Naive thymus-derived CD8-positive, alpha-beta T cell (primary cell): ENCODE measurements at regions not wholly inside any gene's neighbourhood (a gene's known extent, or its start where the extent isn't known, plus 50 kb on each side); places are given as distances from the start of the nearest gene placed in this dataset.
"Not testable (repeated sequence)": the region's sequence is repeated elsewhere in the genome, so short reads cannot be mapped to it uniquely, and the experiment has no call there.

ENCODE experiments used
- ATAC-seq, 2 donors: fragments of 150-1000 bp; cut with Tn5 transposase in 1 of 2; sonication (Bioruptor Pico), chemical (Tn5 transposase) in 1 of 2; 1 replicate in 1 of 2; 2 replicates in 1 of 2; pipeline ENCODE4 v1.10.0; 2021; ENCODE audit warnings: mild to moderate bottlenecking in 2 of 2, moderate library complexity in 2 of 2
- POLR2A ChIA-PET: fragments of 350-600 bp; sonication (Branson Sonifier 250); formaldehyde crosslinking; loops from one replicate; lab custom pipeline; 2021; ENCODE audit warnings: antibody characterized with exemption; lab: Charles Lee
- DNase-seq, 10 donors: peaks; one replicate each; pipeline versions ENCODE4 v3.0.0 to v3.0.0-alpha.2; 2020 to 2022
- H3K27ac Mint-ChIP-seq, 10 donors: one replicate each; pipeline ENCODE4 v1.8.0; 2020 to 2022; ENCODE audit warnings: mild to moderate bottlenecking in 10 of 10, mixed read lengths in 10 of 10, moderate library complexity in 4 of 10, inconsistent platforms in 1 of 10
- H3K27me3 Mint-ChIP-seq, 5 donors: one replicate each; pipeline ENCODE4 v1.8.0; 2021 to 2022; ENCODE audit warnings: mixed read lengths in 5 of 5
- H3K36me3 Mint-ChIP-seq, 3 donors: one replicate each; pipeline ENCODE4 v1.8.0; 2020 to 2022; ENCODE audit warnings: mixed read lengths in 3 of 3, mild to moderate bottlenecking in 2 of 3, inconsistent platforms in 1 of 3
- H3K4me1 Mint-ChIP-seq, 4 donors: one replicate each; pipeline ENCODE4 v1.8.0; 2021 to 2022; ENCODE audit warnings: mixed read lengths in 4 of 4
- H3K4me3 Mint-ChIP-seq, 10 donors: one replicate each; pipeline ENCODE4 v1.8.0; 2020 to 2022; ENCODE audit warnings: mild to moderate bottlenecking in 10 of 10, mixed read lengths in 10 of 10, moderate library complexity in 6 of 10, inconsistent platforms in 1 of 10
- H3K9me3 Mint-ChIP-seq, 9 donors: one replicate each; pipeline ENCODE4 v1.8.0; 2020 to 2022; ENCODE audit warnings: mixed read lengths in 9 of 9, mild to moderate bottlenecking in 3 of 9, inconsistent platforms in 1 of 9, moderate library complexity in 1 of 9

DNA sequence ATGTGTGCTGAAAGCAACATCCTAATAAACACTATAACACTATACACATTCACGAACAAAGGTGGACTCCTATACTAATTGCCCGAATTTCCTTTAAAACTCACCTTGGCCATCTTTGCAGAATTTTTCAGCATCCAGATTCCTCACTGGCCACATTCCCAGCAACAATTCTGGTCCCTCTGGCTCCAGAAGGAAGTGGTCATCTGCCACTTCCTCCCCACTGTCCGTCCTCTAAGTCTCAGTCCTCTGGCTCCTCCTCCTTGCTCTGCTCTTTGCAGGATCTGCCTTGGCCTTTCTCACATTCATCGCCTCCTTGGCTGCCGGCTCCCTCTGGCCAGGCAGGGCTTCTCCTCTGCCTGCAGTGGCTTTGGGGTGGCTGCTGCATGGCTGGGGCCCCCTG lies 426.0 kb downstream of the FUT8 start:
- DNase-seq (no peak), ATAC-seq (no peak)
- peaks cover 37 to 91% (median 71%) of the 10 kb centered on the region in 4 donors for H3K4me1 Mint-ChIP-seq
- H3K4me3 Mint-ChIP-seq: peak overlapping the region in 6 of 10 donors; percentile 7 to 75 (median 36)
- H3K27me3 Mint-ChIP-seq: no peaks in the 10 kb centered on the region
- H3K36me3 Mint-ChIP-seq: no peaks in the 10 kb centered on the region
- POLR2A ChIA-PET: interaction anchor here (3.0 kb wide), 1 partner anchor 8 kb away, joined by 14 read pairs; no protein-coding TSS in a partner anchor
- H3K9me3 Mint-ChIP-seq: peaks cover 0 to 5% (median 0%) of the 10 kb centered on the region in 9 donors
- peak overlapping the region in 5 of 10 donors; percentile 70 to 87 (median 74) for H3K27ac Mint-ChIP-seq

DNA sequence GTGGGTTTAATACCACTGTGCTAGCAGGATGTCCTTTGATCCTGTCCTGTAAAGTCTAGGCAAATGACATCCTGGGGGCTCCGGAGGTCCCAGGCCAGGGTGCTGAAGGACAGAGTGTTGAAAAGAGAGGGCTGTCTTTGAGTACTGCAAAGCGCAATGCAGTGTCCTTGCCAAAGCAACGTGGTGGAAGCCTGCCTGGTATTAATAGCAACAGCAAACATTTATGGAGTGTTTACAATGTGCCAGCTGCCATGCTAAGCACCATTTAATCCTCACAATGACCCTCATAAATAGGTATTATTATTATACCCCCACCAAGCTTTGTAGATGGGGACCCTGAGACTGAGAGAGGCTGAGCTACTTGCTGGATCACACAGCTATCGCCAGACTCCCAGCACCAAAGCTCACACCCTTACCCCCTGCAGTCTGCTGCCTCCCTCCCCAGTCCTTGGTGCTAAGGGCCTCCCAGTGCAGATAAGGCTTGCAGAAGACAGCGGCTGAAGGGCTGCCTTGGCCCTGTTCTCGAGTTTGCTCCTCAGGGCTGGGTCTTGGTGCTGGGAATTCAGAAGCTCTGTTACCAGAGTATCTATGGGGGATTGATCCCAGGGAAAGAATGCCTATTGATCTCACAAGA lies 427.7 kb downstream of the FUT8 start:
- Mint-ChIP-seq H3K27ac (peak overlapping the region in 5 of 10 donors; percentile 32 to 88 (median 44)), H3K4me1 (peaks cover 43 to 88% (median 76%) of the 10 kb centered on the region in 4 donors), H3K27me3 (no peaks in the 10 kb centered on the region), H3K36me3 (no peaks in the 10 kb centered on the region), H3K4me3 (peak overlapping the region in 5 of 10 donors; percentile 24 to 53 (median 30)), H3K9me3 (peaks cover 0 to 5% (median 0%) of the 10 kb centered on the region in 9 donors)
- ATAC-seq (no peak), DNase-seq (no peak)
- POLR2A ChIA-PET: interaction anchor here (1.1 kb wide), 1 partner anchor 428 kb away, joined by 3 read pairs; the partner anchor contains the start of gene FUT8

DNA sequence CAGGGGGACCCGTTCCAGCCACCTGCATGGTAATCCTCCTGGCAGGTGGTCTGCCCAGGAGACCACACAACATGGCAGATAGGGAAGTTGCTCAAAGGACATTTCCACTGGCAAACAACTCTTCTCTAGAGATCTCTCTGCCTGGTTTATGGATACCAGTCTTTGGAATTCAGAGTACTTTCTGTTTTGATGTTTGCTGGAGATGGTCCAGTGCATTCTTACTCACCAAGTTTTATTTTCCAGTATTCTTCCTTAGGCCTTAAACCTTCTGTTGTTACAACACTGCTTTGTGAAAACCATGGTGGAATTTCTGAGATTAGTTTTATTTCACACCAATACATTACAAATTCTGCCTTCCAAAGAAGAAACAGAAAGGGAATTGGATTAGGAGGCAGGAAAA lies 428.3 kb downstream of the FUT8 start:
- DNase-seq (no peak), ATAC-seq (no peak)
- Mint-ChIP-seq H3K9me3 (peaks cover 0 to 5% (median 0%) of the 10 kb centered on the region in 9 donors), H3K4me1 (peaks cover 43 to 87% (median 77%) of the 10 kb centered on the region in 4 donors), H3K27me3 (no peaks in the 10 kb centered on the region), H3K4me3 (no peak overlapping the region), H3K27ac (peak overlapping the region in 5 of 10 donors; percentile 28 to 88 (median 44)), H3K36me3 (no peaks in the 10 kb centered on the region)
- POLR2A ChIA-PET: interaction anchor here (1.1 kb wide), 1 partner anchor 429 kb away, joined by 3 read pairs; the partner anchor contains the start of gene FUT8

DNA sequence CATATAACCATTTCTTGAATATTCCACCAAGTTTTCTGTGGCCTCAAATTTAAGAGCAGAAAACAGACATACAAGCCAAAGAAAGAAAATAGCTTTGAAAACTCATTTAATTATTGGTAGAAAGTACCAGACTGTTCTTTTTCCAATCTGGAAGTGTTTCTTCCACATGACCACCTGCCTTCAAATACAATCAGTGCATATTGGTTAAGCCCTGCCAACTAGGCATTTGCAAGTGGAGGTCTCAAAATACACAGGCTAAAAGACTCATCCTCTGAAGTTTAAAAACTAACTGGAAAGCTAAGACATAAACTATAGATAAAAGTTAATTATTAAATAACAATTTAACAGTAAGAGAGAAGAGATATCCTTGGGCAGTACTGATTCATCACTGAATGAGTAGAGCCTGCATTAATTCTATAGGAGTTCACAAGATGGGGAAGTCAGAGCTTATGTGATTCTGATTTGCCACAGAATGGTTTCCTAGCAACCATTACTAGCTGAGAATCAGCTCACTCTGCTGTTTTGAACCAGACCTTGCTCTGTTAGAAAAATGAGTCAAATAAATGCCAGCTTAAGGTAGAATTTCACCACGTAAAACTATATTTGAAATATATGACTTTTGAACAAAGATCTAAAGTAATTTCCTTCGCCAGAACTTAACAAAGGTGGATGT lies 433.8 kb downstream of the FUT8 start:
- Mint-ChIP-seq H3K9me3 (peaks cover 0 to 2% (median 0%) of the 10 kb centered on the region in 9 donors), H3K4me3 (peak overlapping the region; percentile 46 to 90 (median 81)), H3K4me1 (peaks cover 41 to 86% (median 79%) of the 10 kb centered on the region in 4 donors), H3K36me3 (no peaks in the 10 kb centered on the region), H3K27ac (peak overlapping the region; percentile 92 to 100 (median 96)), H3K27me3 (no peaks in the 10 kb centered on the region)
- POLR2A ChIA-PET: interaction anchor here (0.6 to 4.2 kb wide), 27 partner anchors 9 to 744 kb away, joined by 3 to 38 read pairs (median 5); partner anchors contain the start of genes FUT8 and MAX
- DNase-seq (peak in 6 of 10 donors; percentile 8 to 79 (median 62)), ATAC-seq (peak; percentile 62 to 67)

DNA sequence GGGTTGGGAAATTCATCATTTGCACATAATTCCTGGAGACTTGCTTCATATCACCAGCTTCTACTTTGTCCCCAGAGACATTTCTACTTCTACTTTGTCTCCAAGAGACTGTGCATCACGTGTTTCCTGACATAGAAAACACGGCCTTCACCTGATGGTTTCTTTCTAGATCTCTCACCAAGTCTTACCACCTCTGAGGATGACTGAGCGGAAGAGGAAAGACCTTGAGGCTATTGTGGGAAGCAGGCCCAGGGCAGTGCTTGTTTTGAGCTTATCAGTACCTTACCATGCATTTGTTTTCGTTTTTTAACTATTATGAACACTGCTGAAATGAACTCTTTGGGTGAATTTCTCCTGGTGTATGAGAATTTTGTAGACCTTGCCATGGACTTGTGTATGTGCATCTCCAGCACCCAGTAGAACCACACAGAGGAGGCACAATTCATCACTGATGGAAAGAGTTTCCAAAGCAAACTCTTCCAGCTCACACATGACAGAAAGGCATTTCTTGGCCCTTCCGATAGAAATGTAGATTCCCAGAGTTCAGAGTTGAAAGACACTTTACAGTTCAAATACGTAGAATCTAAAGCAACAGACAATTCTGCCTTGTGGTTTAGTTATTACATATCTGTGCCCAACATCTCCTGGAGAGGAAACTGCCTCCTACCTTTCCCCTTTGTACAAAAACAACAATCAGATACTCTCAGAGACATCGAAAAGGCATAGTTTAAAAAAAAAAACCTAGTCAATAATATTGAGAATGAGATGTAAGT lies 434.7 kb downstream of the FUT8 start:
- Mint-ChIP-seq H3K36me3 (peaks cover 0 to 3% (median 0%) of the 10 kb centered on the region in 3 donors), H3K4me1 (peaks cover 40 to 90% (median 85%) of the 10 kb centered on the region in 4 donors), H3K27me3 (no peaks in the 10 kb centered on the region), H3K4me3 (peak overlapping the region; percentile 46 to 90 (median 81)), H3K27ac (peak overlapping the region; percentile 92 to 100 (median 96)), H3K9me3 (peaks cover 0 to 2% (median 0%) of the 10 kb centered on the region in 9 donors)
- peak; percentile 38 to 95 (median 82) for DNase-seq
- POLR2A ChIA-PET: interaction anchor here (0.9 to 4.2 kb wide), 28 partner anchors 10 to 745 kb away, joined by 3 to 38 read pairs (median 5); partner anchors contain the start of genes FUT8 and MAX
- peak; percentile 87 to 89 for ATAC-seq

DNA sequence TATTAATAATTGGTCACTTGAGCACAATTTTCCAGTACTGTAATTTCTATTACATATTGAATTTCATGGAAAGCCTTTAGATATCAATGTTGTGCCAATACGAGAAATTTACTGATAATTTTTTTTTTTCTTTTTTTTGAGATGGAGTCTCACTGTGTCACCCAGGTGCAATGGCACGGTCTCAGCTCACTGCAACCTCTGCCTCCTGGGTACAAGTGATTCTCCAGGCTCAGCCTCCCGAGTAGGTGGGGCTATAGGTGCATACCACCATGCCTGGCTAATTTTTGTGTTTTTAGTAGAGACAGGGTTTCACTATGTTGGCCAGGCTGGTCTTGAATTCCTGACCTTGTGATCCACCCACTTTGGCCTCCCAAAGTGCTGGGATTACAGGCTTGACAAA lies 435.4 kb downstream of the FUT8 start:
- not testable (repeated sequence) for H3K36me3 Mint-ChIP-seq, H3K9me3 Mint-ChIP-seq, ATAC-seq, DNase-seq, H3K27me3 Mint-ChIP-seq
- POLR2A ChIA-PET: interaction anchor here (0.9 to 4.2 kb wide), 11 partner anchors 13 to 560 kb away, joined by 3 to 38 read pairs (median 16); partner anchors contain the start of gene FUT8
- Mint-ChIP-seq H3K4me3 (peak overlapping the region in 4 of 10 donors; percentile 34 to 85 (median 64)), H3K27ac (peak overlapping the region; percentile 46 to 100 (median 93)), H3K4me1 (peaks cover 36 to 90% (median 83%) of the 10 kb centered on the region in 4 donors)

DNA sequence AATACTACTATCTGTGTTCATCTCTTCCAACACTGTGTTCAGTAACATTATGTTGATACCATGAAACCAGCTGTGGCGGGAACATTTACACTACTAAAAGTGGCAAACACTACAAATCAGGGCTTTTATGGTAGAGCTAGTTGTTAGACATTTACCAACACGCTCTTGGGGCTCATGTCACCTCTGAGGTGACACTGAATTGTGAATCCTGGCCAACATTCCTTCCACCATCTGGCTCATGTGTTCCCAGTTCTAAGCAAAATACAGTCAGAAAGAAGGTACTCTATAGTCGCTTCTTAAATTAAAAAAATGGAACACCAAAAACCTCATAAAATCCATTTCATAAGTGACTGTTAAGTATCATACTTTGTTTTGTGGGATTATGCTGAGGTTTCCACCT lies 436.6 kb downstream of the FUT8 start:
- H3K36me3 Mint-ChIP-seq: peaks cover 0 to 5% (median 5%) of the 10 kb centered on the region in 3 donors
- H3K27me3 Mint-ChIP-seq: no peaks in the 10 kb centered on the region
- peak overlapping the region in 9 of 10 donors; percentile 17 to 72 (median 47) for H3K4me3 Mint-ChIP-seq
- H3K9me3 Mint-ChIP-seq: peaks cover 0 to 4% (median 0%) of the 10 kb centered on the region in 9 donors
- peak overlapping the region in 9 of 10 donors; percentile 83 to 98 (median 90) for H3K27ac Mint-ChIP-seq
- ATAC-seq: no peak
- POLR2A ChIA-PET: interaction anchor here (0.5 to 2.2 kb wide), 4 partner anchors 12 to 312 kb away, joined by 7 to 16 read pairs (median 8); no protein-coding TSS in a partner anchor
- no peak for DNase-seq
- H3K4me1 Mint-ChIP-seq: peaks cover 33 to 79% (median 72%) of the 10 kb centered on the region in 4 donors

DNA sequence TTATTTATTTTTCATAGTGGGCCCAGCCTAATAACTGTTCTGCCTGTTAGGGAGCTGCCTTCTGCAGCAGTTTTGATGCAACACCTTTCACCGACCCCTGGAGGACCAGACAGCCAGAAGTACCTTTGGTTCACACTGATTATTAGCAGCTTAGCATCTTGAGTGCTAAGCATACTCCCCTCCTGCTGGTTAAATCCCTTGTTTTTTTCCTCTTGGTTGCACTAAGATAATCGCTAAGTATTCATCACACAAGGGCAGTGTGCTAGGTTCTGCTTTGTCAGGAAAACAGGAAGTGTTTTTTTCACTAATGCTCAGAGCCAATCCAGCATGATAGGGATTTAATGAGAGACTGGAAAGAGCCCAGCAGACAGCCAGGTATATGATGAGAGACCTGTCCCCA lies 437.0 kb downstream of the FUT8 start:
- POLR2A ChIA-PET: interaction anchor here (0.5 to 2.2 kb wide), 5 partner anchors 11 to 313 kb away, joined by 4 to 16 read pairs (median 8); no protein-coding TSS in a partner anchor
- DNase-seq (no peak), ATAC-seq (no peak)
- Mint-ChIP-seq H3K4me3 (peak overlapping the region in 8 of 10 donors; percentile 6 to 72 (median 60)), H3K27ac (peak overlapping the region in 9 of 10 donors; percentile 84 to 98 (median 90)), H3K4me1 (peaks cover 30 to 74% (median 69%) of the 10 kb centered on the region in 4 donors), H3K27me3 (no peaks in the 10 kb centered on the region), H3K36me3 (peaks cover 0 to 5% (median 5%) of the 10 kb centered on the region in 3 donors), H3K9me3 (peaks cover 0 to 5% (median 0%) of the 10 kb centered on the region in 9 donors)

DNA sequence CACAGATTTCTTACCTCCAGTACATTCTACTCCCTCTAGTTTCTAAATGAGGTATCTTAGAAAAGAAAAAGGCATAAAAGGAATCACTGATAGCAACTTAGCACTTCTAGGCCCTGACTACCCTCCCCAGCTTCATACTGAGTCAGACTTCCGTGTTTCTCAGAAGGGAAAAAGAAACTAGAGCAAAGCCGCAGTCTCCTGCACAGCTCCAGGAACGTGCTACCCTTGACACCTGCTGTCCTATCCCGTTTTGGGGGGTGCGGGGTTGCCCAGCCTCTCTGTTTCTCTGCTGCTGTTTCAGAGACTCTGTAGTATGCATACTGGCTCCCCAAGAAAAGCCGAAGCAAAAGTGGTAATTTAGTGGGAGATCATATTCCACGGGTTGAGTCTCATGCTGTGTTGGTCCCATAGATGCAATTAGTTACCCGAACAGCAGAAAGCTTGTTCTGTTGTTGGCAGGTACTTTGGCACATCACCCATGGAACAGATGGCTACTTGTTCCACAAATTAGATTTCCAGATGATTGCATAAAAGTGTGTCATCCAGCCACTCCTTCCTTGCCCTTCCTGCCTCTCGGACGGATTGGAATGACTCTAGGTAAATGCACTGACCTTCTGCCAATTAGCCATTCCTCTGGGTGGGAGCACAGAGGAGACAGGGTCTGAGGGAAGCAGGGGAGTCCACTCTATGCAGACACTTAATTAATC lies 438.1 kb downstream of the FUT8 start:
- Mint-ChIP-seq H3K9me3 (peaks cover 0 to 6% (median 0%) of the 10 kb centered on the region in 9 donors), H3K27ac (peak overlapping the region; percentile 34 to 98 (median 90)), H3K27me3 (no peaks in the 10 kb centered on the region), H3K36me3 (peaks cover 0 to 5% (median 5%) of the 10 kb centered on the region in 3 donors), H3K4me1 (peaks cover 29 to 70% (median 63%) of the 10 kb centered on the region in 4 donors), H3K4me3 (peak overlapping the region in 9 of 10 donors; percentile 5 to 72 (median 59))
- DNase-seq (peak in 5 of 10 donors; percentile 20 to 49 (median 37)), ATAC-seq (peak in 1 of 2 donors; percentile 24)
- POLR2A ChIA-PET: interaction anchor here (1.5 to 2.2 kb wide), 3 partner anchors 10 to 77 kb away, joined by 4 to 16 read pairs (median 8); no protein-coding TSS in a partner anchor

DNA sequence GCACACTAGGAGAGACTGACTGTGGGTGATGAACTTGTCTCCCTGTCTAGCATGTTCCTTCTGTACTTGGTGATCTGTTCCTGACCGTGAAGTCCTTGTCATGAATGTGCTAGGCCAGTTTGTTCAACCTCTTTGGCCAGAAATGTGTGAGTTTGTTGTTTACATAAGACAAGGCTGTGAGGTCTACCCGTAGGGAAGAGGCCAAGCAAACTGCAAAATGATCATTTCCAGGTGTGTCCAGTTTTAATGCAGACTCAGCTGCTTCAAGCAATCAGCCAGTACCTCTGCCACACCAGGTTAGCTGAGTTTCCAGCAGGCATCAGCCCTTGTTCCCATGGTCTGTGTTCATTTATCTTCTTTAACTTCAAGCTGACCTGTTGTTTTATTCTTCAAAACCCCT lies 440.2 kb downstream of the FUT8 start:
- Mint-ChIP-seq H3K27me3 (no peaks in the 10 kb centered on the region), H3K36me3 (peaks cover 0 to 5% (median 5%) of the 10 kb centered on the region in 3 donors), H3K27ac (peak overlapping the region in 4 of 10 donors; percentile 40 to 88 (median 70)), H3K4me1 (peaks cover 21 to 50% (median 45%) of the 10 kb centered on the region in 4 donors), H3K9me3 (peaks cover 0 to 9% (median 0%) of the 10 kb centered on the region in 9 donors), H3K4me3 (no peak overlapping the region)
- no peak for DNase-seq
- POLR2A ChIA-PET: no interaction called here
- ATAC-seq: no peak
